Right atrium auricular region (tissue), 2 donors: ENCODE measurements at regions not wholly inside any gene's neighbourhood (a gene's known extent, or its start where the extent isn't known, plus 50 kb on each side); places are given as distances from the start of the nearest gene placed in this dataset.

Experiments used
- DNase-seq: peaks from one replicate; pipeline ENCODE4 v3.0.0-alpha.2; 2019; ENCODE audit warnings: low spot score
- H3K27ac ChIP-seq, 2 donors: fragments of 200-600 bp; sonication (generic); 1 replicate in 1 of 2; 2 replicates in 1 of 2; pipeline ENCODE4 v1.5.1; 2016 to 2019
- H3K27me3 ChIP-seq, 2 donors: fragments of 200-600 bp; sonication (generic); one replicate each; pipeline versions ENCODE4 v1.5.1 to v1.6.0; 2017 to 2019
- H3K36me3 ChIP-seq: fragments of 200-600 bp; sonication (generic); one replicate; pipeline ENCODE4 v1.5.1; 2016
- H3K4me1 ChIP-seq, 2 donors: fragments of 200-600 bp; sonication (generic); one replicate each; pipeline versions ENCODE4 v1.5.1 to v1.6.0; 2017 to 2019
- H3K4me3 ChIP-seq, 2 donors: fragments of 200-600 bp; sonication (generic); 1 replicate in 1 of 2; 2 replicates in 1 of 2; pipeline ENCODE4 v1.5.1; 2017 to 2019; ENCODE audit warnings: mild to moderate bottlenecking in 1 of 2, moderate library complexity in 1 of 2
- H3K9me3 ChIP-seq, 2 donors: fragments of 200-600 bp; sonication (generic); one replicate each; pipeline ENCODE4 v1.5.1; 2019
- CTCF ChIP-seq, 2 donors: fragments of 200-600 bp; sonication (generic); IDR thresholded peaks; one replicate each; pipeline ENCODE4 v1.5.1; 2019; ENCODE audit warnings: antibody characterized with exemption in 2 of 2

- TF ChIP-seq CTCF (IDR thresholded peaks at IDR 0.05): no peak
- H3K4me3 ChIP-seq: no peak overlapping the region
- no peaks in the 10 kb centered on the region for H3K9me3 ChIP-seq
- no peak overlapping the region for H3K27ac ChIP-seq
- no peaks in the 10 kb centered on the region for H3K4me1 ChIP-seq
- DNase-seq: no peak
- no peaks in the 10 kb centered on the region for H3K27me3 ChIP-seq
- H3K36me3 ChIP-seq: no peaks in the 10 kb centered on the region
These were observed 274.2 kb upstream of the TCERG1L start for GRCh38 chr10:131585761-131586160.

- Histone ChIP-seq H3K9me3 (no peaks in the 10 kb centered on the region), H3K27ac (no peak overlapping the region), H3K36me3 (no peaks in the 10 kb centered on the region), H3K27me3 (no peaks in the 10 kb centered on the region), H3K4me1 (no peaks in the 10 kb centered on the region), H3K4me3 (no peak overlapping the region)
- TF ChIP-seq CTCF (IDR thresholded peaks at IDR 0.05): no peak
- no peak for DNase-seq
These were observed 275.4 kb upstream of the TCERG1L start for GRCh38 chr10:131586958-131587357.

GRCh38 chr10:131587976-131588680 lies 276.6 kb upstream of the TCERG1L start:
- Histone ChIP-seq H3K4me1 (no peaks in the 10 kb centered on the region), H3K9me3 (no peaks in the 10 kb centered on the region), H3K36me3 (no peaks in the 10 kb centered on the region), H3K27ac (no peak overlapping the region), H3K4me3 (no peak overlapping the region), H3K27me3 (no peaks in the 10 kb centered on the region)
- no peak for DNase-seq
- TF ChIP-seq CTCF (IDR thresholded peaks at IDR 0.05): no peak

GRCh38 chr10:131588704-131589220 lies 277.2 kb upstream of the TCERG1L start:
- H3K36me3 ChIP-seq: no peaks in the 10 kb centered on the region
- no peak for DNase-seq
- no peaks in the 10 kb centered on the region for H3K4me1 ChIP-seq
- H3K9me3 ChIP-seq: no peaks in the 10 kb centered on the region
- no peak overlapping the region for H3K27ac ChIP-seq
- no peak for TF ChIP-seq CTCF (IDR thresholded peaks at IDR 0.05)
- H3K27me3 ChIP-seq: no peaks in the 10 kb centered on the region
- no peak overlapping the region for H3K4me3 ChIP-seq

GRCh38 chr10:131590567-131590966 lies 279.0 kb upstream of the TCERG1L start:
- Histone ChIP-seq H3K27ac (no peak overlapping the region), H3K36me3 (no peaks in the 10 kb centered on the region), H3K4me1 (no peaks in the 10 kb centered on the region), H3K4me3 (no peak overlapping the region), H3K27me3 (no peaks in the 10 kb centered on the region), H3K9me3 (no peaks in the 10 kb centered on the region)
- TF ChIP-seq CTCF (IDR thresholded peaks at IDR 0.05): no peak
- DNase-seq: no peak

- no peak for DNase-seq
- no peaks in the 10 kb centered on the region for H3K36me3 ChIP-seq
These were observed 280.4 kb upstream of the TCERG1L start for GRCh38 chr10:131591936-131592335.

More at GRCh38 chr10:131591936-131592335, 280.4 kb upstream of the TCERG1L start:
- TF ChIP-seq CTCF (IDR thresholded peaks at IDR 0.05): no peak
- Histone ChIP-seq H3K27me3 (no peaks in the 10 kb centered on the region), H3K9me3 (no peaks in the 10 kb centered on the region), H3K4me1 (no peaks in the 10 kb centered on the region), H3K27ac (no peak overlapping the region), H3K4me3 (no peak overlapping the region)
